Effector memory CD4-positive, alpha-beta T cell (primary cell): ENCODE measurements at regions not wholly inside any gene's neighbourhood (a gene's known extent, or its start where the extent isn't known, plus 50 kb on each side); places are given as distances from the start of the nearest gene placed in this dataset.
"Not testable (repeated sequence)": the region's sequence is repeated elsewhere in the genome, so short reads cannot be mapped to it uniquely, and the experiment has no call there.

Source experiments
- DNase-seq, 3 donors: peaks; one replicate each; pipeline ENCODE4 v3.0.0-alpha.2; 2020
- H3K27ac ChIP-seq: 2 replicates; pipeline ENCODE4 v1.7.0; 2013; ENCODE audit warnings: mild to moderate bottlenecking, low read length, moderate library complexity; ENCODE audit not compliant: insufficient read depth, poor library complexity, severe bottlenecking
- H3K27me3 ChIP-seq: replicated peaks from 2 replicates; pipeline ENCODE4 v1.7.0; 2013; ENCODE audit warnings: mild to moderate bottlenecking, low read length; ENCODE audit not compliant: insufficient read depth, control insufficient read depth, poor library complexity, severe bottlenecking
- H3K36me3 ChIP-seq: 2 replicates; pipeline ENCODE4 v1.7.0; 2013; ENCODE audit warnings: mild to moderate bottlenecking, low read length, moderate library complexity; ENCODE audit not compliant: control insufficient read depth, insufficient read depth
- H3K4me1 ChIP-seq: 2 replicates; pipeline ENCODE4 v1.7.0; 2013; ENCODE audit warnings: low read length, mild to moderate bottlenecking; ENCODE audit not compliant: control insufficient read depth, insufficient read depth, poor library complexity, severe bottlenecking
- H3K4me3 ChIP-seq: 2 replicates; pipeline ENCODE4 v1.7.0; 2013; ENCODE audit warnings: low read length, low read depth, mild to moderate bottlenecking; ENCODE audit not compliant: insufficient read depth, poor library complexity, severe bottlenecking
- H3K9me3 ChIP-seq: 2 replicates; pipeline ENCODE4 v1.7.0; 2013; ENCODE audit warnings: mild to moderate bottlenecking, low read length, moderate library complexity; ENCODE audit not compliant: control insufficient read depth

GRCh38 chr10:4405828-4406227 lies 420.2 kb upstream of the AKR1E2 start:
- Histone ChIP-seq H3K27ac (no peak overlapping the region), H3K9me3 (no peaks in the 10 kb centered on the region), H3K36me3 (no peaks in the 10 kb centered on the region), H3K4me3 (no peak overlapping the region), H3K27me3 (no peaks in the 10 kb centered on the region), H3K4me1 (no peaks in the 10 kb centered on the region)
- DNase-seq = no peak

GRCh38 chr10:4403638-4404252 lies 422.3 kb upstream of the AKR1E2 start:
- H3K4me1 ChIP-seq = no peaks in the 10 kb centered on the region
- DNase-seq = no peak
- no peak overlapping the region for H3K27ac ChIP-seq
- no peaks in the 10 kb centered on the region for H3K27me3 ChIP-seq
- H3K9me3 ChIP-seq = no peaks in the 10 kb centered on the region
- H3K36me3 ChIP-seq = no peaks in the 10 kb centered on the region
- no peak overlapping the region for H3K4me3 ChIP-seq

- not testable (repeated sequence) for H3K4me1 ChIP-seq, H3K4me3 ChIP-seq, H3K36me3 ChIP-seq, H3K9me3 ChIP-seq, H3K27me3 ChIP-seq, DNase-seq, H3K27ac ChIP-seq
These were observed 424.9 kb upstream of the AKR1E2 start for GRCh38 chr10:4401080-4401479.

- H3K27me3 ChIP-seq = no peaks in the 10 kb centered on the region
- H3K4me1 ChIP-seq = no peaks in the 10 kb centered on the region
- no peak overlapping the region for H3K4me3 ChIP-seq
- no peak overlapping the region for H3K27ac ChIP-seq
- DNase-seq = no peak
- H3K9me3 ChIP-seq = no peaks in the 10 kb centered on the region
- H3K36me3 ChIP-seq = no peaks in the 10 kb centered on the region
These were observed 426.5 kb upstream of the AKR1E2 start for GRCh38 chr10:4399556-4399955.

GRCh38 chr10:4398602-4399001 lies 427.4 kb upstream of the AKR1E2 start:
- Histone ChIP-seq H3K36me3 (no peaks in the 10 kb centered on the region), H3K4me3 (no peak overlapping the region), H3K9me3 (no peaks in the 10 kb centered on the region), H3K27ac (no peak overlapping the region), H3K27me3 (no peaks in the 10 kb centered on the region), H3K4me1 (no peaks in the 10 kb centered on the region)
- DNase-seq = no peak

- H3K36me3 ChIP-seq = no peaks in the 10 kb centered on the region
- no peak overlapping the region for H3K27ac ChIP-seq
- H3K27me3 ChIP-seq = no peaks in the 10 kb centered on the region
- H3K9me3 ChIP-seq = no peaks in the 10 kb centered on the region
- no peak overlapping the region for H3K4me3 ChIP-seq
- no peak for DNase-seq
- no peaks in the 10 kb centered on the region for H3K4me1 ChIP-seq
These were observed 428.7 kb upstream of the AKR1E2 start for GRCh38 chr10:4397337-4397736.

- Histone ChIP-seq H3K27me3 (no peaks in the 10 kb centered on the region), H3K4me3 (no peak overlapping the region), H3K36me3 (no peaks in the 10 kb centered on the region), H3K4me1 (no peaks in the 10 kb centered on the region), H3K27ac (no peak overlapping the region), H3K9me3 (no peaks in the 10 kb centered on the region)
- DNase-seq = no peak
These were observed 429.4 kb upstream of the AKR1E2 start for GRCh38 chr10:4396401-4397283.

- Histone ChIP-seq H3K4me1 (no peaks in the 10 kb centered on the region), H3K36me3 (no peaks in the 10 kb centered on the region), H3K9me3 (no peaks in the 10 kb centered on the region), H3K27me3 (no peaks in the 10 kb centered on the region), H3K4me3 (no peak overlapping the region), H3K27ac (no peak overlapping the region)
- no peak for DNase-seq
These were observed 430.3 kb upstream of the AKR1E2 start for GRCh38 chr10:4395731-4396130.

GRCh38 chr10:4394455-4394854 lies 431.6 kb upstream of the AKR1E2 start:
- not testable (repeated sequence) for H3K4me3 ChIP-seq, H3K9me3 ChIP-seq, H3K4me1 ChIP-seq, DNase-seq, H3K27me3 ChIP-seq, H3K36me3 ChIP-seq, H3K27ac ChIP-seq

- Histone ChIP-seq H3K27ac (no peak overlapping the region), H3K36me3 (no peaks in the 10 kb centered on the region), H3K27me3 (no peaks in the 10 kb centered on the region), H3K4me3 (no peak overlapping the region), H3K9me3 (no peaks in the 10 kb centered on the region), H3K4me1 (no peaks in the 10 kb centered on the region)
- DNase-seq = no peak
These were observed 434.3 kb upstream of the AKR1E2 start for GRCh38 chr10:4391683-4392082.
